Tibial nerve (tissue), 4 donors: ENCODE measurements at regions not wholly inside any gene's neighbourhood (a gene's known extent, or its start where the extent isn't known, plus 50 kb on each side); places are given as distances from the start of the nearest gene placed in this dataset.

Experiments
- DNase-seq, 2 donors: peaks; one replicate each; pipeline ENCODE4 v3.0.0-alpha.2; 2019; ENCODE audit warnings: low spot score in 2 of 2
- H3K27ac ChIP-seq, 4 donors: fragments of 200-600 bp; sonication (generic) in 3 of 4; one replicate each; pipeline ENCODE4 v1.5.1; 2017 to 2019; ENCODE audit warnings: mild to moderate bottlenecking in 1 of 4
- H3K27me3 ChIP-seq, 2 donors: fragments of 200-600 bp; sonication (generic) in 1 of 2; one replicate each; pipeline versions ENCODE4 v1.5.1 to v1.6.0; 2017 to 2019
- H3K36me3 ChIP-seq, 3 donors: fragments of 200-600 bp; sonication (generic); one replicate each; pipeline ENCODE4 v1.5.1; 2018 to 2019
- H3K4me1 ChIP-seq, 4 donors: fragments of 200-600 bp; sonication (generic) in 3 of 4; one replicate each; pipeline ENCODE4 v1.5.1; 2017 to 2019
- H3K4me3 ChIP-seq, 4 donors: fragments of 200-600 bp; sonication (generic) in 3 of 4; one replicate each; pipeline ENCODE4 v1.5.1; 2017 to 2019; ENCODE audit warnings: mild to moderate bottlenecking in 1 of 4, moderate library complexity in 1 of 4
- H3K9me3 ChIP-seq, 4 donors: fragments of 200-600 bp; sonication (generic) in 3 of 4; one replicate each; pipeline ENCODE4 v1.5.1; 2017 to 2019
- EP300 ChIP-seq, 2 donors: sonication (generic); formaldehyde crosslinking; IDR thresholded peaks; one replicate each; pipeline ENCODE4 v1.6.1; 2017; ENCODE audit warnings: antibody characterized with exemption in 2 of 2, mild to moderate bottlenecking in 1 of 2
- POLR2A ChIP-seq, 2 donors: fragments of 450-650 bp; IDR thresholded peaks; one replicate each; pipeline ENCODE4 v1.6.1; 2017; ENCODE audit warnings: antibody characterized with exemption in 2 of 2, mild to moderate bottlenecking in 2 of 2, moderate library complexity in 2 of 2
- WGBS, 2 donors: methylation state at CpG; one replicate each; pipeline ENCODE4 v1.1.5; 2018; 5-methylcytosine and 5-hydroxymethylcytosine counted together
- TF ChIP-seq, protein P1 (sequence below), 5 experiments: fragments of 200-600 bp in 3 of 5; fragments of 450-650 bp in 2 of 5; sonication (generic) in 3 of 5; IDR thresholded peaks; one replicate each; pipeline ENCODE4 v1.5.1; 2016 to 2019; ENCODE audit warnings: antibody characterized with exemption in 5 of 5, mild to moderate bottlenecking in 3 of 5, moderate library complexity in 2 of 5

- Histone ChIP-seq H3K27ac (peak overlapping the region in 3 of 4 donors; percentile 21 to 78 (median 72)), H3K36me3 (no peaks in the 10 kb centered on the region), H3K9me3 (peaks cover 0 to 15% (median 0%) of the 10 kb centered on the region in 4 donors), H3K4me1 (peaks cover 0 to 12% (median 0%) of the 10 kb centered on the region in 4 donors), H3K27me3 (no peaks in the 10 kb centered on the region), H3K4me3 (no peak overlapping the region)
- 40 to 44% methylated on average over 3 of the region's 3 CpGs for WGBS, 2 donors
- peak in 1 of 2 donors; percentile 43 for DNase-seq
- TF ChIP-seq EP300 (IDR thresholded peaks at IDR 0.05): peak; percentile 68 to 85
- TF ChIP-seq, protein P1, sequence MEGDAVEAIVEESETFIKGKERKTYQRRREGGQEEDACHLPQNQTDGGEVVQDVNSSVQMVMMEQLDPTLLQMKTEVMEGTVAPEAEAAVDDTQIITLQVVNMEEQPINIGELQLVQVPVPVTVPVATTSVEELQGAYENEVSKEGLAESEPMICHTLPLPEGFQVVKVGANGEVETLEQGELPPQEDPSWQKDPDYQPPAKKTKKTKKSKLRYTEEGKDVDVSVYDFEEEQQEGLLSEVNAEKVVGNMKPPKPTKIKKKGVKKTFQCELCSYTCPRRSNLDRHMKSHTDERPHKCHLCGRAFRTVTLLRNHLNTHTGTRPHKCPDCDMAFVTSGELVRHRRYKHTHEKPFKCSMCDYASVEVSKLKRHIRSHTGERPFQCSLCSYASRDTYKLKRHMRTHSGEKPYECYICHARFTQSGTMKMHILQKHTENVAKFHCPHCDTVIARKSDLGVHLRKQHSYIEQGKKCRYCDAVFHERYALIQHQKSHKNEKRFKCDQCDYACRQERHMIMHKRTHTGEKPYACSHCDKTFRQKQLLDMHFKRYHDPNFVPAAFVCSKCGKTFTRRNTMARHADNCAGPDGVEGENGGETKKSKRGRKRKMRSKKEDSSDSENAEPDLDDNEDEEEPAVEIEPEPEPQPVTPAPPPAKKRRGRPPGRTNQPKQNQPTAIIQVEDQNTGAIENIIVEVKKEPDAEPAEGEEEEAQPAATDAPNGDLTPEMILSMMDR (IDR thresholded peaks at IDR 0.05): no peak
Observed at GRCh38 chr1:96865731-96866685, 144.4 kb downstream of the PTBP2 start.

DNA sequence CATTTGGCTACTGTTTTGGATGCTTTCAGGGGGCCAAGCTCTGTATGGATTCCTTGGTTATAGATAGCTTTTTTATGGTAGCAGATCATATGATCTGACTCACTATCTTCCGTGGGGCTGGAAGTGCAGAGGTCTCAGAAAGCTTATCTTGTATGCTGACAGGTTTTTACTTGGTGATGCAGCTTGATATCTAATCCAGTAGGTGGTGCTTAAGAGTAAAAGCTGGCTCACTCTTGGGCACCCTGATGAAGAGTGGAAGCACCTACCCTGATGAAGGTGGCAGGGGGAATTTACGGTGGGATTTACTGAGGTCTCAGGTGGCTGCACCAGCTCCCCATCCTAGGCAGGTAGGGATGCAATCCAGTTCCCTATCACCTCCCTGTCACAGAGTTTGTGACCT is 151.2 kb downstream of the PTBP2 start:
- no peak overlapping the region for H3K4me3 ChIP-seq
- TF ChIP-seq EP300 (IDR thresholded peaks at IDR 0.05): no peak
- TF ChIP-seq, protein P1 (IDR thresholded peaks at IDR 0.05): no peak
- TF ChIP-seq POLR2A (IDR thresholded peaks at IDR 0.05): no peak
- H3K9me3 ChIP-seq: peaks cover 0 to 34% (median 2%) of the 10 kb centered on the region in 4 donors
- 84 to 93% methylated on average over 2 of the region's 2 CpGs for WGBS, 2 donors
- DNase-seq: no peak
- H3K36me3 ChIP-seq: no peaks in the 10 kb centered on the region
- no peak overlapping the region for H3K27ac ChIP-seq
- no peaks in the 10 kb centered on the region for H3K27me3 ChIP-seq
- no peaks in the 10 kb centered on the region for H3K4me1 ChIP-seq

GRCh38 chr1:96878640-96879039 is 157.1 kb downstream of the PTBP2 start:
- no peaks in the 10 kb centered on the region for H3K27me3 ChIP-seq
- TF ChIP-seq EP300 (IDR thresholded peaks at IDR 0.05) (no peak), POLR2A (IDR thresholded peaks at IDR 0.05) (no peak)
- TF ChIP-seq, protein P1 (IDR thresholded peaks at IDR 0.05): no peak
- WGBS, 2 donors: 74 to 92% methylated on average over 1 of the region's 1 CpG

DNA sequence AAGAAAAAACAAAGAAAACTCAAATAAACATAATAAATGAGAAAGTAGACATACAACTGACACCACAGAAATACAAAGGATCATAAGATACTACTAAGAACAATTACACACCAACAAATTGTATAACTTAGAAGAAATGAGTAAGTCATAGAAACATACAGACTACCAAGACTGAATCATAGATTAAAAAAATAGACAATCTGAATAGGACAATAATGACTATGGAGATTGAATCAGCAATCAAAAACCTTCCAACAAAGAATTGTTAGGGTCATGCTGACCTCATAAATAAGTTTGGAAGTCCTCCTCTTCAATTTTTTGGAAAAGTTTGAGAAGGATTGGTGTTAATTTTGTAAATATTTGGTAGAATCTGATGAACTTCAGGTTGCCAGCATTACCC is 159.0 kb downstream of the PTBP2 start:
- Histone ChIP-seq H3K4me3 (no peak overlapping the region), H3K36me3 (no peaks in the 10 kb centered on the region), H3K27me3 (no peaks in the 10 kb centered on the region), H3K27ac (no peak overlapping the region), H3K4me1 (no peaks in the 10 kb centered on the region), H3K9me3 (peaks cover 0 to 6% (median 0%) of the 10 kb centered on the region in 4 donors)
- DNase-seq: no peak
- TF ChIP-seq EP300 (IDR thresholded peaks at IDR 0.05): no peak
- TF ChIP-seq, protein P1 (IDR thresholded peaks at IDR 0.05): no peak
- no peak for TF ChIP-seq POLR2A (IDR thresholded peaks at IDR 0.05)

More at GRCh38 chr1:96878640-96879039, 157.1 kb downstream of the PTBP2 start:
- Histone ChIP-seq H3K36me3 (no peaks in the 10 kb centered on the region), H3K4me3 (no peak overlapping the region), H3K27ac (no peak overlapping the region), H3K4me1 (no peaks in the 10 kb centered on the region), H3K9me3 (peaks cover 0 to 8% (median 0%) of the 10 kb centered on the region in 4 donors)
- no peak for DNase-seq

DNA sequence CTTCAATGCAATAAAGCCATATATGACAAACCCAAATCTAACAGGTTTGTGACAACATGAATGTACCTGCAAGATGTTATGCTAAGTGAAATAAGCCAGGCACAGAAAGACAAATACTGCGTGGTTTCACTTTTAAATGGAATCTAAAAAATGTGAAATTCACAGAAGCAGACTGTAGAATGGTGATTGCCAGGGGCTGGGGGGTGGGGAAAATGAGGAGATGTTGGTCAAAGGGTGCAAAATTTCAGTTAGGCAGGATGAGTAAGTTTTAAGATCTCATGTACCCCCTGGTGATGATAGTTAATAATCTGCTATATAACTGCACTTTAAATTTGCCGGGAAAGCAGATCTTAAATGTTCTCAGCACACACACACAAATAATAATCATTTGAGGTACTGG is 160.5 kb downstream of the PTBP2 start:
- no peaks in the 10 kb centered on the region for H3K27me3 ChIP-seq
- WGBS, 2 donors: 72 to 84% methylated on average over 2 of the region's 2 CpGs
- peaks cover 0 to 6% (median 0%) of the 10 kb centered on the region in 4 donors for H3K9me3 ChIP-seq
- no peaks in the 10 kb centered on the region for H3K4me1 ChIP-seq
- H3K4me3 ChIP-seq: no peak overlapping the region
- DNase-seq: no peak
- H3K36me3 ChIP-seq: no peaks in the 10 kb centered on the region
- no peak overlapping the region for H3K27ac ChIP-seq
- TF ChIP-seq POLR2A (IDR thresholded peaks at IDR 0.05) (no peak), EP300 (IDR thresholded peaks at IDR 0.05) (no peak)
- TF ChIP-seq, protein P1 (IDR thresholded peaks at IDR 0.05): no peak
